ENCODE measurements at regions not wholly inside any gene's neighbourhood (a gene's known extent, or its start where the extent isn't known, plus 50 kb on each side); places are given as distances from the start of the nearest gene placed in this dataset.
"Not testable (repeated sequence)": the region's sequence is repeated elsewhere in the genome, so short reads cannot be mapped to it uniquely, and the experiment has no call there.

- Histone ChIP-seq H3K27ac (ENCODE audit: low read depth, low read length) (no peak overlapping the region), H3K4me1 (ENCODE audit: control insufficient read depth in 3 of 3, insufficient read depth in 3 of 3, low read length in 3 of 3) (no peaks in the 10 kb centered on the region), H3K4me3 (ENCODE audit: low read length in 3 of 3) (no peak overlapping the region), H3K27me3 (ENCODE audit: control insufficient read depth in 3 of 3, insufficient read depth in 3 of 3, low read length in 3 of 3) (no peaks in the 10 kb centered on the region), H3K9me3 (ENCODE audit: control insufficient read depth in 3 of 3, low read length in 3 of 3) (no peaks in the 10 kb centered on the region), H3K36me3 (ENCODE audit: control insufficient read depth in 3 of 3, insufficient read depth in 3 of 3, low read length in 3 of 3) (no peaks in the 10 kb centered on the region), H3K9ac (ENCODE audit: low read depth in 1 of 3, low read length in 3 of 3) (no peak overlapping the region)
Measured at GRCh38 chr7:110539216-110539615, 551.7 kb upstream of the LRRN3 start.

- no peaks in the 10 kb centered on the region for H3K9me3 ChIP-seq (ENCODE audit: control insufficient read depth in 3 of 3, low read length in 3 of 3)
- H3K9ac ChIP-seq (ENCODE audit: low read depth in 1 of 3, low read length in 3 of 3): no peak overlapping the region
- no peaks in the 10 kb centered on the region for H3K27me3 ChIP-seq (ENCODE audit: control insufficient read depth in 3 of 3, insufficient read depth in 3 of 3, low read length in 3 of 3)
- no peaks in the 10 kb centered on the region for H3K4me1 ChIP-seq (ENCODE audit: control insufficient read depth in 3 of 3, insufficient read depth in 3 of 3, low read length in 3 of 3)
- H3K27ac ChIP-seq (ENCODE audit: low read depth, low read length): no peak overlapping the region
- H3K4me3 ChIP-seq (ENCODE audit: low read length in 3 of 3): no peak overlapping the region
- H3K36me3 ChIP-seq (ENCODE audit: control insufficient read depth in 3 of 3, insufficient read depth in 3 of 3, low read length in 3 of 3): no peaks in the 10 kb centered on the region
Measured at GRCh38 chr7:110541962-110542361, 549.0 kb upstream of the LRRN3 start.

DNA sequence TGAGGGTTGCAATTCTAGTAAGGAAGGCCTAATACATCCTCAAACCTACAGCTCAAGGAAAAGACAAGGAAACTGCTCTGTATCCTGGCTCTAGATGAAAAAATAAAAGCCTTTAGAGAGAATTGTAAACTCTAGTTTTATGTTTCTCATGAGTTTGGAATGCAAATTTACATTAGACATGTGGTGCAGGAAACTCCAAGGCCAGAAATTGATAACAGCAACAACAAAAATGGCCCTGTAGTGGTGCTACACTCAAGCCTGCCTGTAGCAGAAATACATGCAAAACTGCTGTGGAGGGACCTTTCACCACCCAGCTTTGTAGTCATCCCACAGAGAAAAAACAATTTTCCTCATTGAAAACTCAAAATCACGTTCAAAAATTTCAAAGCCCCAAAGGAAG is 546.7 kb upstream of the LRRN3 start:
- H3K4me1 ChIP-seq (ENCODE audit: control insufficient read depth in 3 of 3, insufficient read depth in 3 of 3, low read length in 3 of 3): no peaks in the 10 kb centered on the region
- no peaks in the 10 kb centered on the region for H3K27me3 ChIP-seq (ENCODE audit: control insufficient read depth in 3 of 3, insufficient read depth in 3 of 3, low read length in 3 of 3)
- no peaks in the 10 kb centered on the region for H3K9me3 ChIP-seq (ENCODE audit: control insufficient read depth in 3 of 3, low read length in 3 of 3)
- H3K36me3 ChIP-seq (ENCODE audit: control insufficient read depth in 3 of 3, insufficient read depth in 3 of 3, low read length in 3 of 3): no peaks in the 10 kb centered on the region
- H3K4me3 ChIP-seq (ENCODE audit: low read length in 3 of 3): no peak overlapping the region
- H3K9ac ChIP-seq (ENCODE audit: low read depth in 1 of 3, low read length in 3 of 3): no peak overlapping the region
- H3K27ac ChIP-seq (ENCODE audit: low read depth, low read length): no peak overlapping the region

- no peaks in the 10 kb centered on the region for H3K36me3 ChIP-seq (ENCODE audit: control insufficient read depth in 3 of 3, insufficient read depth in 3 of 3, low read length in 3 of 3)
Measured at GRCh38 chr7:110548372-110548771, 542.6 kb upstream of the LRRN3 start.

DNA sequence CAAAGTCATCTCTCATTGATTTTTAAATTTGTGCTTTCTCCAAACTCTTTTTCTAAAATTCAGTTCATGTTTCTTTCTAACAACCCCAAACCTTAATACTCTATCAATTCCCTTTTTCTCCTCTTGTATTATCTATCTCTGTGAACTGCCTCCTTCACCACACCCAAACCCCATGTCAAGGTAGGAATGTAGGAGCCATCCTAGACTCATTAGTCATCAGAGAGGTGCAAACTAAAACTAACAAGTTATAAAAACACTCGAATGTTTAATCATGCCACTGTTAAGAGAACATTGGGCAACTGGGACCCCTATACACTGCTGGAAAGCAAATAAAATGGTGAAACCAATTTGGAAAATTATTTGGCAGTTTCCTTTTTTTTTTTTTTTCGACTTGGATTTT is 533.8 kb upstream of the LRRN3 start:
- H3K4me3 ChIP-seq (ENCODE audit: low read length in 3 of 3): no peak overlapping the region
- H3K36me3 ChIP-seq (ENCODE audit: control insufficient read depth in 3 of 3, insufficient read depth in 3 of 3, low read length in 3 of 3): no peaks in the 10 kb centered on the region
- H3K9ac ChIP-seq (ENCODE audit: low read depth in 1 of 3, low read length in 3 of 3): no peak overlapping the region
- no peak overlapping the region for H3K27ac ChIP-seq (ENCODE audit: low read depth, low read length)
- no peaks in the 10 kb centered on the region for H3K27me3 ChIP-seq (ENCODE audit: control insufficient read depth in 3 of 3, insufficient read depth in 3 of 3, low read length in 3 of 3)
- H3K4me1 ChIP-seq (ENCODE audit: control insufficient read depth in 3 of 3, insufficient read depth in 3 of 3, low read length in 3 of 3): no peaks in the 10 kb centered on the region
- H3K9me3 ChIP-seq (ENCODE audit: control insufficient read depth in 3 of 3, low read length in 3 of 3): no peaks in the 10 kb centered on the region

More at GRCh38 chr7:110548372-110548771, 542.6 kb upstream of the LRRN3 start:
- no peak overlapping the region for H3K27ac ChIP-seq (ENCODE audit: low read depth, low read length)
- H3K4me1 ChIP-seq (ENCODE audit: control insufficient read depth in 3 of 3, insufficient read depth in 3 of 3, low read length in 3 of 3): no peaks in the 10 kb centered on the region
- no peaks in the 10 kb centered on the region for H3K27me3 ChIP-seq (ENCODE audit: control insufficient read depth in 3 of 3, insufficient read depth in 3 of 3, low read length in 3 of 3)
- H3K9me3 ChIP-seq (ENCODE audit: control insufficient read depth in 3 of 3, low read length in 3 of 3): peaks cover 0 to 6% (median 0%) of the 10 kb centered on the region in 3 donors
- H3K9ac ChIP-seq (ENCODE audit: low read depth in 1 of 3, low read length in 3 of 3): no peak overlapping the region
- H3K4me3 ChIP-seq (ENCODE audit: low read length in 3 of 3): no peak overlapping the region

DNA sequence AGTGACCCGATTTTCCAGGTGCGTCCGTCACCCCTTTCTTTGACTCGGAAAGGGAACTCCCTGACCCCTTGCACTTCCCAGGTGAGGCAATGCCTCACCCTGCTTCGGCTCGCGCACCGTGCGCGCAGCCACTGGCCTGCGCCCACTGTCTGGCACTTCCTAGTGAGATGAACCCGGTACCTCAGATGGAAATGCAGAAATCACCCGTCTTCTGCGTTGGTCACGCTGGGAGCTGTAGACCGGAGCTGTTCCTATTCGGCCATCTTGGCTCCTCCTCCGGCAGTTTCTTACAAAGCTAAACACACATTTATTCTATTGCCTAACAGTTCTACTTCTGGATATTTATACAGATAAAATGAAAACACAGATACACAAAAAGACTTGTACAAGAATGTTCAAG is 527.6 kb upstream of the LRRN3 start:
- not testable (repeated sequence) for H3K36me3 ChIP-seq (ENCODE audit: control insufficient read depth in 3 of 3, insufficient read depth in 3 of 3, low read length in 3 of 3); H3K27ac ChIP-seq (ENCODE audit: low read depth, low read length); H3K27me3 ChIP-seq (ENCODE audit: control insufficient read depth in 3 of 3, insufficient read depth in 3 of 3, low read length in 3 of 3); H3K4me3 ChIP-seq (ENCODE audit: low read length in 3 of 3); H3K4me1 ChIP-seq (ENCODE audit: control insufficient read depth in 3 of 3, insufficient read depth in 3 of 3, low read length in 3 of 3); H3K9me3 ChIP-seq (ENCODE audit: control insufficient read depth in 3 of 3, low read length in 3 of 3); H3K9ac ChIP-seq (ENCODE audit: low read depth in 1 of 3, low read length in 3 of 3)

- H3K4me1 ChIP-seq (ENCODE audit: control insufficient read depth in 3 of 3, insufficient read depth in 3 of 3, low read length in 3 of 3): no peaks in the 10 kb centered on the region
- H3K27ac ChIP-seq (ENCODE audit: low read depth, low read length): no peak overlapping the region
- H3K27me3 ChIP-seq (ENCODE audit: control insufficient read depth in 3 of 3, insufficient read depth in 3 of 3, low read length in 3 of 3): no peaks in the 10 kb centered on the region
- no peaks in the 10 kb centered on the region for H3K36me3 ChIP-seq (ENCODE audit: control insufficient read depth in 3 of 3, insufficient read depth in 3 of 3, low read length in 3 of 3)
- no peaks in the 10 kb centered on the region for H3K9me3 ChIP-seq (ENCODE audit: control insufficient read depth in 3 of 3, low read length in 3 of 3)
- no peak overlapping the region for H3K4me3 ChIP-seq (ENCODE audit: low read length in 3 of 3)
- no peak overlapping the region for H3K9ac ChIP-seq (ENCODE audit: low read depth in 1 of 3, low read length in 3 of 3)
Measured at GRCh38 chr7:110564246-110564645, 526.7 kb upstream of the LRRN3 start.

GRCh38 chr7:110568388-110568787 is 522.5 kb upstream of the LRRN3 start:
- Histone ChIP-seq H3K27me3 (ENCODE audit: control insufficient read depth in 3 of 3, insufficient read depth in 3 of 3, low read length in 3 of 3) (no peaks in the 10 kb centered on the region), H3K9me3 (ENCODE audit: control insufficient read depth in 3 of 3, low read length in 3 of 3) (no peaks in the 10 kb centered on the region), H3K4me3 (ENCODE audit: low read length in 3 of 3) (no peak overlapping the region), H3K27ac (ENCODE audit: low read depth, low read length) (no peak overlapping the region), H3K9ac (ENCODE audit: low read depth in 1 of 3, low read length in 3 of 3) (no peak overlapping the region), H3K4me1 (ENCODE audit: control insufficient read depth in 3 of 3, insufficient read depth in 3 of 3, low read length in 3 of 3) (no peaks in the 10 kb centered on the region), H3K36me3 (ENCODE audit: control insufficient read depth in 3 of 3, insufficient read depth in 3 of 3, low read length in 3 of 3) (no peaks in the 10 kb centered on the region)

DNA sequence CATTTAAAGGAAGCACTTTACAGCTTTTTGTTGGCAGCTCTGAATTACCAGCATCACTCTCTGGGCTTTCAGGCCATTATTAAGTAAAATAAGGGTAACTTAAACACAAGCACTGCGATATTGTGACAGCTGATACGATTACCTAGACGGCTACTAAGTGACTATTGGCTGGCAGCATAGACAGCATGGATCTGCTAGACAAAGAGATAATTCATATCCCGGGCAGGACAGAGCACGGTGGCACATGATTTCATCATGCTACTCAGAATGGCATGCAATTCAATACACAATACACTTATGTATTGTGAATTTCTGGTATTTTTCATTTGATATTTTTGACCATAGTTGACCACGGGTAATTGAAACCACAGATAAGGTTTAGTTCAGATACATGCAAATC is 522.0 kb upstream of the LRRN3 start:
- H3K9ac ChIP-seq (ENCODE audit: low read depth in 1 of 3, low read length in 3 of 3): no peak overlapping the region
- no peaks in the 10 kb centered on the region for H3K27me3 ChIP-seq (ENCODE audit: control insufficient read depth in 3 of 3, insufficient read depth in 3 of 3, low read length in 3 of 3)
- no peak overlapping the region for H3K27ac ChIP-seq (ENCODE audit: low read depth, low read length)
- no peaks in the 10 kb centered on the region for H3K36me3 ChIP-seq (ENCODE audit: control insufficient read depth in 3 of 3, insufficient read depth in 3 of 3, low read length in 3 of 3)
- H3K4me1 ChIP-seq (ENCODE audit: control insufficient read depth in 3 of 3, insufficient read depth in 3 of 3, low read length in 3 of 3): no peaks in the 10 kb centered on the region
- no peak overlapping the region for H3K4me3 ChIP-seq (ENCODE audit: low read length in 3 of 3)
- no peaks in the 10 kb centered on the region for H3K9me3 ChIP-seq (ENCODE audit: control insufficient read depth in 3 of 3, low read length in 3 of 3)

- Histone ChIP-seq H3K4me1 (ENCODE audit: control insufficient read depth in 3 of 3, insufficient read depth in 3 of 3, low read length in 3 of 3) (no peaks in the 10 kb centered on the region), H3K27me3 (ENCODE audit: control insufficient read depth in 3 of 3, insufficient read depth in 3 of 3, low read length in 3 of 3) (no peaks in the 10 kb centered on the region), H3K4me3 (ENCODE audit: low read length in 3 of 3) (no peak overlapping the region), H3K9ac (ENCODE audit: low read depth in 1 of 3, low read length in 3 of 3) (no peak overlapping the region), H3K27ac (ENCODE audit: low read depth, low read length) (no peak overlapping the region), H3K9me3 (ENCODE audit: control insufficient read depth in 3 of 3, low read length in 3 of 3) (no peaks in the 10 kb centered on the region), H3K36me3 (ENCODE audit: control insufficient read depth in 3 of 3, insufficient read depth in 3 of 3, low read length in 3 of 3) (no peaks in the 10 kb centered on the region)
Measured at GRCh38 chr7:110569486-110570205, 521.3 kb upstream of the LRRN3 start.
